Thoracic aorta (tissue), 2 donors: ENCODE measurements at regions not wholly inside any gene's neighbourhood (a gene's known extent, or its start where the extent isn't known, plus 50 kb on each side); places are given as distances from the start of the nearest gene placed in this dataset.

Experiments used
- ATAC-seq: fragments of 150-250 bp; one replicate; pipeline ENCODE4 v1.8.0; 2017; ENCODE audit warnings: low read depth; ENCODE audit not compliant: insufficient number of reproducible peaks, low FRiP score
- DNase-seq: peaks from one replicate; pipeline ENCODE4 v3.0.0-alpha.2; 2020; ENCODE audit warnings: low spot score
- H3K27ac ChIP-seq, 2 donors: fragments of 200-600 bp; sonication (generic); 1 replicate in 1 of 2; 2 replicates in 1 of 2; pipeline ENCODE4 v1.5.1; 2016; ENCODE audit warnings: mild to moderate bottlenecking in 2 of 2, moderate library complexity in 2 of 2
- H3K27me3 ChIP-seq: fragments of 200-600 bp; sonication (generic); replicated peaks from 2 replicates; pipeline ENCODE4 v1.6.0; 2016; ENCODE audit warnings: mild to moderate bottlenecking; ENCODE audit not compliant: insufficient read depth
- H3K36me3 ChIP-seq: fragments of 200-600 bp; sonication (generic); one replicate; pipeline ENCODE4 v1.5.1; 2016
- H3K4me1 ChIP-seq, 2 donors: fragments of 200-600 bp; sonication (generic); 1 replicate in 1 of 2; 2 replicates in 1 of 2; pipeline versions ENCODE4 v1.5.1 to v1.6.0; 2016; ENCODE audit warnings: low read depth in 2 of 2, mild to moderate bottlenecking in 1 of 2; ENCODE audit not compliant: control insufficient read depth in 1 of 2
- H3K4me3 ChIP-seq: fragments of 200-600 bp; sonication (generic); 2 replicates; pipeline ENCODE4 v1.5.1; 2016; ENCODE audit warnings: mild to moderate bottlenecking
- H3K9me3 ChIP-seq: fragments of 200-600 bp; sonication (generic); 2 replicates; pipeline ENCODE4 v1.5.1; 2016
- TF ChIP-seq, protein P1 (sequence below): fragments of 200-600 bp; sonication (generic); IDR thresholded peaks from one replicate; pipeline ENCODE4 v1.5.1; 2019; ENCODE audit warnings: antibody characterized with exemption

DNA sequence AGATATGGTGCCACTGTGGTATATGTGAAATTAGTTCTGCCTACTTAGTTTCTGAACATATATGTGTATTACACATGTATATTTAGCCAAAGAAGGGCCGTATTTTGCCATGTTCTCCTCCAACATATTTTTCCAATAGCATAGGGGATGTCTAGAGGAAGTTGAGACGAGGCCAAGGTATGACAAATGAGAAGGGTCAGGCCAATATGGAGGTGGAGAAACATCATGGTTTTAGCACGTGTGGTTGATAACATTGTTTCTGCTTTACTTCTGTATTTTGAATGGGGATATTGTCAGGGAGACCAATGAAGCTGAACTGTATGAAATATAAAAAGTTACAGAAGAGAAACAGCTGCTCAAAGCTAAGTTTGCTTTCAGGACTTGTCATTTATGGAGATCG, 246.7 kb upstream of the TLL1 start:
- ATAC-seq = no peak
- no peaks in the 10 kb centered on the region for H3K4me1 ChIP-seq
- DNase-seq = no peak
- TF ChIP-seq, protein P1, sequence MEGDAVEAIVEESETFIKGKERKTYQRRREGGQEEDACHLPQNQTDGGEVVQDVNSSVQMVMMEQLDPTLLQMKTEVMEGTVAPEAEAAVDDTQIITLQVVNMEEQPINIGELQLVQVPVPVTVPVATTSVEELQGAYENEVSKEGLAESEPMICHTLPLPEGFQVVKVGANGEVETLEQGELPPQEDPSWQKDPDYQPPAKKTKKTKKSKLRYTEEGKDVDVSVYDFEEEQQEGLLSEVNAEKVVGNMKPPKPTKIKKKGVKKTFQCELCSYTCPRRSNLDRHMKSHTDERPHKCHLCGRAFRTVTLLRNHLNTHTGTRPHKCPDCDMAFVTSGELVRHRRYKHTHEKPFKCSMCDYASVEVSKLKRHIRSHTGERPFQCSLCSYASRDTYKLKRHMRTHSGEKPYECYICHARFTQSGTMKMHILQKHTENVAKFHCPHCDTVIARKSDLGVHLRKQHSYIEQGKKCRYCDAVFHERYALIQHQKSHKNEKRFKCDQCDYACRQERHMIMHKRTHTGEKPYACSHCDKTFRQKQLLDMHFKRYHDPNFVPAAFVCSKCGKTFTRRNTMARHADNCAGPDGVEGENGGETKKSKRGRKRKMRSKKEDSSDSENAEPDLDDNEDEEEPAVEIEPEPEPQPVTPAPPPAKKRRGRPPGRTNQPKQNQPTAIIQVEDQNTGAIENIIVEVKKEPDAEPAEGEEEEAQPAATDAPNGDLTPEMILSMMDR = no peak
- H3K9me3 ChIP-seq = no peaks in the 10 kb centered on the region
- no peaks in the 10 kb centered on the region for H3K27me3 ChIP-seq
- H3K27ac ChIP-seq = no peak overlapping the region
- H3K36me3 ChIP-seq = no peaks in the 10 kb centered on the region
- H3K4me3 ChIP-seq = no peak overlapping the region

DNA sequence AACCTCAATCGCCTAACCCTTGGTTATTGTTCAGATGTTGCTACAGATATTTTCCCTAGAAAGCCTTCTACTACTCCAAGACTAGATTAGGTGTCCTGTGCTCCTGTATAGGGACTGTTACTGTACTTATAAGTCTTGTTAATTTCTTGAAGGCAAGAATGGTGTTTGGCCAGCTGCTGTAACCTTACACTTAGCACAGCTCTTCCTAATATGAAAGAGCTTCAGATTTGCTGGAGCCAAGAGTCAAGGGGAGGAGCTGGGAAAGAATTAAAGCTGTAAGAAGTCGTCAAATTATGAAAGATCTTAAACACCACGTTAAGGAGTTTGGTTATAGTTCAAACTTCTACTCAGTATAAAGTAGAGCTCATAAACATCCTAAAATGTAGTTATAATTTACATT, 245.9 kb upstream of the TLL1 start:
- Histone ChIP-seq H3K4me1 (no peaks in the 10 kb centered on the region), H3K4me3 (no peak overlapping the region), H3K27me3 (no peaks in the 10 kb centered on the region), H3K9me3 (no peaks in the 10 kb centered on the region), H3K27ac (no peak overlapping the region), H3K36me3 (no peaks in the 10 kb centered on the region)
- ATAC-seq (no peak), DNase-seq (no peak)
- TF ChIP-seq, protein P1 = no peak

DNA sequence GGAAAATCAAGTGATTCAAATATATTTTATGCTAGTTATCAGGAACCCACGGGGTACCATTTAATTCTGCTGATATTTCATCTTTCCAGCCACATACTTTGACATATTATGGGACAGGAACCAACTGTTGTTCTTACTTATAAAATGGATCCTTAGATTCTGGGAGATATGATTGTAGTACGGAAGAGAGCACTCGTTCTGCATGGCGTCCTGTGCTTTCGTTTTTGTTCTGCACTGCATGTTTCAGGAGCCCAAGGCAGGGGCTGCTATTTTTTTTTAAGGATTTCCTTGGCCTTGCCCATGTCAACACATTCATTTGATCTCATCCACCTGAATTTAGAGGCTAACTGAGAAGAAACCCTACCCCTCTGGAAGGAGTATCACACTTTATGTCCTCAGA, 245.5 kb upstream of the TLL1 start:
- DNase-seq (no peak), ATAC-seq (no peak)
- Histone ChIP-seq H3K27me3 (no peaks in the 10 kb centered on the region), H3K27ac (no peak overlapping the region), H3K4me1 (no peaks in the 10 kb centered on the region), H3K36me3 (no peaks in the 10 kb centered on the region), H3K9me3 (no peaks in the 10 kb centered on the region), H3K4me3 (no peak overlapping the region)
- TF ChIP-seq, protein P1 = no peak

DNA sequence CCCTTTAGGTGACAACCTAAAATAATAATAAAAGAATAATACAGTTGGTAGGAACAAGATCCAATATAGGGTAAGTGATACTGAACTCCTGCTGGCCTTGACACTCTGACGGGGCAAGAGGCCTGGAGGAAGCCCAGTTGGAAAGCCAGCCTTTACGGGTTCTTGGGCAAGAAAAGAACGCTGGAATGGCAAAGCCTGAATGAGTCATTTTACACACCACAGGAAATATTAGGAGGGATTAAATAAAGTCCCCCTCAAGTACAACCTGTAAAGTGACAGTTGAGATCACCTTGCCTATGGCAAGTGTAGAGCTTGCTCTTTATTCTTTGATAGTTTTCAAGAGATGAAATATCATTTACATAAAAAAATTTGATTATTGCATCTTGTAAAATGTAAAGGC, 244.5 kb upstream of the TLL1 start:
- H3K4me3 ChIP-seq = no peak overlapping the region
- TF ChIP-seq, protein P1 = no peak
- H3K4me1 ChIP-seq = no peaks in the 10 kb centered on the region
- ATAC-seq = no peak
- H3K9me3 ChIP-seq = no peaks in the 10 kb centered on the region
- H3K36me3 ChIP-seq = no peaks in the 10 kb centered on the region
- no peak overlapping the region for H3K27ac ChIP-seq
- no peaks in the 10 kb centered on the region for H3K27me3 ChIP-seq
- no peak for DNase-seq

DNA sequence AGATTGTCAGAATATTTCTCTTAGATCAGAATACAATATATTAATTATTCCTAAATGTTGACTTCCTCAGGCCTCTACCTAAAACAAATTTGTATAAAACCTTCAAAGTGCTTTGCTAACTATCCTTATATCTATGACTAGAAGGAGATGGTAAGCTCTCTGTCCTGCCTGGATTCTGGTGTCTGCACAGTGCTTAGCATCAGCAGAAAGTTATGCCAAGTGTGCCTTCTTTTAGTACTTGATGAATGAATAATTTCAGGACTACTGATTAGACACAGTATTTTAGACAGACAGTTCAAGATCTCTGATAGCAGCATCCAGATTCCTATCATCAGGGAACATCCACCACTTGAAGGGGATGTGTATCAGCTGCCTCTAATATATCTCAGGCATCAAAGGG, 242.4 kb upstream of the TLL1 start:
- DNase-seq = no peak
- no peak for ATAC-seq
- TF ChIP-seq, protein P1 = no peak

More for the DNA sequence above, 242.4 kb upstream of the TLL1 start:
- H3K27ac ChIP-seq = no peak overlapping the region
- H3K4me1 ChIP-seq = no peaks in the 10 kb centered on the region
- H3K9me3 ChIP-seq = no peaks in the 10 kb centered on the region
- no peaks in the 10 kb centered on the region for H3K27me3 ChIP-seq
- H3K4me3 ChIP-seq = no peak overlapping the region
- no peaks in the 10 kb centered on the region for H3K36me3 ChIP-seq
